A673 (cell line): ENCODE measurements at regions not wholly inside any gene's neighbourhood (a gene's known extent, or its start where the extent isn't known, plus 50 kb on each side); places are given as distances from the start of the nearest gene placed in this dataset.

ENCODE experiments used
- BruUV-seq: library from RNA; stranded (reverse); fragments of 400-500 nt; replicated peaks from 2 replicates; lab custom pipeline; 2021; lab: Mats Ljungman, UMichigan
- CTCF ChIA-PET: fragments of 300-600 bp; sonication (Branson Sonifier 250); formaldehyde crosslinking; loops from one replicate; lab custom pipeline; 2022; ENCODE audit warnings: antibody characterized with exemption; lab: Charles Lee
- POLR2A ChIA-PET: fragments of 300-600 bp; sonication (Branson Sonifier 250); formaldehyde crosslinking; loops from one replicate; lab custom pipeline; 2022; ENCODE audit warnings: antibody characterized with exemption; ENCODE audit not compliant: low non-redundant PET; lab: Charles Lee
- DNase-seq: peaks from one replicate; pipeline ENCODE4 v3.0.0-alpha.2; 2015; ENCODE audit warnings: low spot score
- H3K27ac ChIP-seq: fragments of 200-600 bp; sonication (generic); 2 replicates; pipeline ENCODE4 v1.5.1; 2016; ENCODE audit warnings: mixed run types, low read depth, mild to moderate bottlenecking, mixed read lengths, antibody characterized with exemption, low read length; ENCODE audit not compliant: poor library complexity, severe bottlenecking
- H3K27me3 ChIP-seq: fragments of 200-600 bp; sonication (generic); replicated peaks from 2 replicates; pipeline ENCODE4 v1.6.1; 2017; ENCODE audit warnings: mixed run types, low read depth, mild to moderate bottlenecking, mixed read lengths, antibody characterized with exemption, low read length; ENCODE audit not compliant: insufficient read depth, poor library complexity
- H3K36me3 ChIP-seq: fragments of 200-600 bp; sonication (generic); 2 replicates; pipeline ENCODE4 v1.6.1; 2016; ENCODE audit warnings: mixed run types, mild to moderate bottlenecking, mixed read lengths, antibody characterized with exemption, low read length; ENCODE audit not compliant: insufficient read depth, poor library complexity, severe bottlenecking
- H3K4me1 ChIP-seq: fragments of 200-600 bp; sonication (generic); 2 replicates; pipeline ENCODE4 v1.6.1; 2017; ENCODE audit warnings: mixed run types, mild to moderate bottlenecking, mixed read lengths, antibody characterized with exemption, low read length; ENCODE audit not compliant: insufficient read depth, poor library complexity, severe bottlenecking
- H3K4me3 ChIP-seq: fragments of 200-600 bp; sonication (generic); 2 replicates; pipeline ENCODE4 v1.5.1; 2016; ENCODE audit warnings: low read depth, mixed run types, mild to moderate bottlenecking, mixed read lengths, low read length; ENCODE audit not compliant: poor library complexity, severe bottlenecking
- H3K9me3 ChIP-seq: fragments of 200-600 bp; sonication (generic); 2 replicates; pipeline ENCODE4 v1.6.1; 2016; ENCODE audit warnings: mixed run types, low read depth, mild to moderate bottlenecking, mixed read lengths, antibody characterized with exemption, low read length; ENCODE audit not compliant: poor library complexity, severe bottlenecking
- EZH2 ChIP-seq: fragments of 200-600 bp; sonication (generic); IDR thresholded peaks from 2 replicates; pipeline ENCODE4 v1.6.1; 2017; ENCODE audit warnings: borderline replicate concordance, low read depth, mild to moderate bottlenecking, mixed read lengths, antibody characterized with exemption, low read length; ENCODE audit not compliant: poor library complexity, severe bottlenecking
- intact Hi-C: fragments of 100-400 bp; cut with micrococcal nuclease; formaldehyde crosslinking; loops from one replicate; pipeline ENCODE4 v1.10.0; 2022; ENCODE audit not compliant: unreplicated experiment
- TF ChIP-seq, protein P1 (sequence below): fragments of 300-800, 200-600 bp; sonication (generic); conservative IDR thresholded peaks from 2 replicates; pipeline ENCODE4 v1.5.1; 2017; ENCODE audit warnings: low read depth, mild to moderate bottlenecking, antibody characterized with exemption, low read length, moderate library complexity, mixed read lengths

DNA sequence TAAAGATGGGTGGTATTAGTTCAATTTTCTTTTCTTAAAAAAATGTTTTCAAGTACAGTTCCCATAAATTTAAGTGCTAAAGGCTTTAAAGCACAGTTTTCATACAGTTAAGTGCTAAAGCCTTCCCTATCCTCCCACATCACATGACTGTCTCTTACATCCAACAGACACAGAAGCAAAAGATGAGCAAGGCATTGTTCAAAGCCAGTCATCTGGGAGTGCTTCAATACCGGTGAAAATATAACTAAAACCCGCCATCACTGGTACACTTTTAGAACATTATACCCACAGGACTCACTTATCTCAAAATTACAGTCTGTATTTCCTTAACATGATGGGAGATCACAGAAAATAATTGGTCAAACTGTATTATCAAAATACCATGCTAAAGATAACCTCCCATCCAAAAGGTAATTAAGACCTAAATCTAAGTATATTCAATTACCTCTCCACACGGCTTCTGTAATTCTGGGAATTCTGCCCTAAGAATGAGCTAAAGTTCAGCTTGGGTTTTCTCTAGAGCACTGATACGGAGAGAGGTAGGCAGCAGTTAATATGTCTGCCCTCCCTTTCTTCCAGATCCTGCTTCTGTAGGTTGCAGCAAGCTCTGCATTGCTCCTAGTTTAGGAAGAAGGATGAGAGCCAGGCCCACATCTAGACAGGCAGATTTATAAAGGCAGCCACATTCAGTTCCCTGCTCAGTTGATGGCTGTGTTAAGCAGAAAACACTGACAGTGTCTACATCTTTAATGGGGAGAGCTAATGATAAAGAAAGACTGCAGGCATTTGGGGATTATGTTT, 474.8 kb upstream of the PFKP start:
- no peaks in the 10 kb centered on the region for H3K36me3 ChIP-seq
- H3K27me3 ChIP-seq, result peaks cover 77% of the 10 kb centered on the region
- H3K27ac ChIP-seq, result no peak overlapping the region
- intact Hi-C loops, result no loop called here
- H3K4me3 ChIP-seq, result no peak overlapping the region
- DNase-seq, result no peak
- BruUV-seq, result no TSS peak
- ChIA-PET POLR2A (no interaction called here), CTCF (no interaction called here)
- H3K9me3 ChIP-seq, result no peaks in the 10 kb centered on the region
- H3K4me1 ChIP-seq, result no peaks in the 10 kb centered on the region
- TF ChIP-seq EZH2, result no peak
- TF ChIP-seq, protein P1, sequence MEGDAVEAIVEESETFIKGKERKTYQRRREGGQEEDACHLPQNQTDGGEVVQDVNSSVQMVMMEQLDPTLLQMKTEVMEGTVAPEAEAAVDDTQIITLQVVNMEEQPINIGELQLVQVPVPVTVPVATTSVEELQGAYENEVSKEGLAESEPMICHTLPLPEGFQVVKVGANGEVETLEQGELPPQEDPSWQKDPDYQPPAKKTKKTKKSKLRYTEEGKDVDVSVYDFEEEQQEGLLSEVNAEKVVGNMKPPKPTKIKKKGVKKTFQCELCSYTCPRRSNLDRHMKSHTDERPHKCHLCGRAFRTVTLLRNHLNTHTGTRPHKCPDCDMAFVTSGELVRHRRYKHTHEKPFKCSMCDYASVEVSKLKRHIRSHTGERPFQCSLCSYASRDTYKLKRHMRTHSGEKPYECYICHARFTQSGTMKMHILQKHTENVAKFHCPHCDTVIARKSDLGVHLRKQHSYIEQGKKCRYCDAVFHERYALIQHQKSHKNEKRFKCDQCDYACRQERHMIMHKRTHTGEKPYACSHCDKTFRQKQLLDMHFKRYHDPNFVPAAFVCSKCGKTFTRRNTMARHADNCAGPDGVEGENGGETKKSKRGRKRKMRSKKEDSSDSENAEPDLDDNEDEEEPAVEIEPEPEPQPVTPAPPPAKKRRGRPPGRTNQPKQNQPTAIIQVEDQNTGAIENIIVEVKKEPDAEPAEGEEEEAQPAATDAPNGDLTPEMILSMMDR, result no peak

DNA sequence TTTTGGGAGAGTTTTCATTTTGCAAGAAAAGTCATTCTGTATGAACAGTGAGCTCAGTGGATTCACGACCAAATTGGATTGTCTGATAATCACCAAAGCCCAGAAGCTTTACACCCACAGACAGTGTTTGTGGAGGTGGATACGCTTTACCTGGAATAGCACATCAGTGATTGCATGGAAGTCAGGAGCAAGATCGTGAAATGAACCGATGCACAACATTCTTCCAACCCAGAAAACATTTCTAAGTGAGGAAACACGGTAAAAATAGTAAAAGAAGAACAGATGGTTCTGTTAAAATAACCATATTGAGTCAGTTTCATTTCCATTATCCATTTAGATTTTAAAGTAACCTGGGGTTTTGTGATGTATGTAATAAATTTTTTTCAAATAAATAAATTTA, 478.2 kb upstream of the PFKP start:
- intact Hi-C loops, result no loop called here
- TF ChIP-seq, protein P1, result no peak
- TF ChIP-seq EZH2, result no peak
- no peak overlapping the region for H3K4me3 ChIP-seq
- POLR2A ChIA-PET, result interaction anchor here (0.7 kb wide), 1 partner anchor 1653 kb away, joined by 5 read pairs; no protein-coding TSS in a partner anchor
- H3K27ac ChIP-seq, result no peak overlapping the region
- H3K27me3 ChIP-seq, result peaks cover 89% of the 10 kb centered on the region
- CTCF ChIA-PET, result no interaction called here
- H3K4me1 ChIP-seq, result no peaks in the 10 kb centered on the region
- DNase-seq, result no peak
- no TSS peak for BruUV-seq
- no peaks in the 10 kb centered on the region for H3K36me3 ChIP-seq
- H3K9me3 ChIP-seq, result no peaks in the 10 kb centered on the region

GRCh38 chr10:2584385-2584784, 483.0 kb upstream of the PFKP start:
- Histone ChIP-seq H3K4me1 (no peaks in the 10 kb centered on the region), H3K36me3 (no peaks in the 10 kb centered on the region), H3K9me3 (no peaks in the 10 kb centered on the region), H3K27ac (no peak overlapping the region), H3K27me3 (peaks cover 81% of the 10 kb centered on the region), H3K4me3 (no peak overlapping the region)
- ChIA-PET POLR2A (no interaction called here), CTCF (no interaction called here)
- no TSS peak for BruUV-seq
- DNase-seq, result no peak
- intact Hi-C loops, result no loop called here
- TF ChIP-seq, protein P1, result no peak
- no peak for TF ChIP-seq EZH2
